HEK293T (cell line): ENCODE measurements at regions not wholly inside any gene's neighbourhood (a gene's known extent, or its start where the extent isn't known, plus 50 kb on each side); places are given as distances from the start of the nearest gene placed in this dataset.

Experiments used
- CTCF ChIA-PET: fragments of 350-600 bp; formaldehyde crosslinking; extraction: SDS; loops from one replicate; lab custom pipeline; 2021; ENCODE audit warnings: antibody characterized with exemption, inconsistent platforms; lab: Yijun Ruan, JAX
- POLR2A ChIA-PET: fragments of 350-600 bp; formaldehyde crosslinking; extraction: SDS; loops from one replicate; lab custom pipeline; 2020; ENCODE audit warnings: antibody characterized with exemption, inconsistent platforms; lab: Yijun Ruan, JAX
- DNase-seq: peaks from one replicate; pipeline ENCODE4 v3.0.0; 2012; ENCODE audit warnings: mixed read lengths; ENCODE audit errors: extremely low spot score
- ARNT ChIP-seq: fragments of 450-650 bp; IDR thresholded peaks from 2 replicates; pipeline ENCODE4 v1.6.1; 2017; ENCODE audit warnings: mild to moderate bottlenecking
- BHLHE40 ChIP-seq: fragments of 450-650 bp; IDR thresholded peaks from 2 replicates; pipeline ENCODE4 v1.6.1; 2016; ENCODE audit warnings: mild to moderate bottlenecking, moderate library complexity, borderline replicate concordance
- CTBP1 ChIP-seq: fragments of 450-650 bp; IDR thresholded peaks from 2 replicates; pipeline ENCODE4 v1.6.1; 2016; ENCODE audit warnings: borderline replicate concordance
- ELF4 ChIP-seq: fragments of 450-650 bp; IDR thresholded peaks from 2 replicates; pipeline ENCODE4 v1.6.1; 2017; ENCODE audit warnings: antibody characterized with exemption
- FOXA1 ChIP-seq: fragments of 450-650 bp; IDR thresholded peaks from 2 replicates; pipeline ENCODE4 v1.6.1; 2016; ENCODE audit warnings: mild to moderate bottlenecking
- FOXK2 ChIP-seq: fragments of 450-650 bp; IDR thresholded peaks from 2 replicates; pipeline ENCODE4 v1.6.1; 2016; ENCODE audit warnings: mild to moderate bottlenecking
- FOXM1 ChIP-seq: fragments of 450-650 bp; IDR thresholded peaks from 2 replicates; pipeline ENCODE4 v1.6.1; 2017; ENCODE audit warnings: mild to moderate bottlenecking, borderline replicate concordance
- HDGF ChIP-seq: fragments of 450-650 bp; IDR thresholded peaks from 2 replicates; pipeline ENCODE4 v1.6.1; 2017; ENCODE audit warnings: antibody characterized with exemption, borderline replicate concordance
- L3MBTL2 ChIP-seq: fragments of 450-650 bp; conservative IDR thresholded peaks from 2 replicates; pipeline ENCODE4 v1.6.1; 2016; ENCODE audit warnings: mild to moderate bottlenecking
- LEF1 ChIP-seq: fragments of 450-650 bp; IDR thresholded peaks from 2 replicates; pipeline ENCODE4 v1.6.1; 2017; ENCODE audit warnings: mild to moderate bottlenecking, borderline replicate concordance
- NFRKB ChIP-seq: fragments of 450-650 bp; IDR thresholded peaks from 2 replicates; pipeline ENCODE4 v1.6.1; 2016; ENCODE audit warnings: mild to moderate bottlenecking, moderate library complexity
- PKNOX1 ChIP-seq: fragments of 450-650 bp; IDR thresholded peaks from 2 replicates; pipeline ENCODE4 v1.6.1; 2016
- SP1 ChIP-seq: fragments of 450-650 bp; IDR thresholded peaks from 2 replicates; pipeline ENCODE4 v1.6.1; 2017
- SUZ12 ChIP-seq: fragments of 450-650 bp; IDR thresholded peaks from 2 replicates; pipeline ENCODE4 v1.6.1; 2016; ENCODE audit warnings: mild to moderate bottlenecking
- TARDBP ChIP-seq: fragments of 450-650 bp; IDR thresholded peaks from 2 replicates; pipeline ENCODE4 v1.6.1; 2016
- ZNF384 ChIP-seq: fragments of 450-650 bp; IDR thresholded peaks from 2 replicates; pipeline ENCODE4 v1.6.1; 2016

GRCh38 chr14:65864549-65864948, 452.0 kb downstream of the FUT8 start:
- TF ChIP-seq FOXM1 = no peak
- no peak for TF ChIP-seq L3MBTL2
- TF ChIP-seq ELF4 = no peak
- TF ChIP-seq TARDBP = no peak
- no peak for TF ChIP-seq CTBP1
- no peak for TF ChIP-seq PKNOX1
- no peak for TF ChIP-seq LEF1
- TF ChIP-seq ARNT = no peak
- no peak for TF ChIP-seq SUZ12
- no peak for TF ChIP-seq FOXK2
- TF ChIP-seq FOXA1 = no peak
- TF ChIP-seq HDGF = no peak
- TF ChIP-seq BHLHE40 = no peak
- TF ChIP-seq NFRKB = no peak
- no peak for TF ChIP-seq SP1
- no peak for DNase-seq
- ChIA-PET CTCF (interaction anchor here (0.5 kb wide), 1 partner anchor 711 kb away, joined by 6 read pairs; no protein-coding TSS in a partner anchor), POLR2A (no interaction called here)

GRCh38 chr14:65864984-65865383, 452.5 kb downstream of the FUT8 start:
- POLR2A ChIA-PET = no interaction called here
- DNase-seq = no peak
- CTCF ChIA-PET = no interaction called here
- TF ChIP-seq LEF1 = no peak
- no peak for TF ChIP-seq FOXA1
- TF ChIP-seq BHLHE40 = no peak
- no peak for TF ChIP-seq ZNF384
- TF ChIP-seq SUZ12 = no peak
- TF ChIP-seq FOXM1 = no peak
- TF ChIP-seq HDGF = no peak
- no peak for TF ChIP-seq SP1
- TF ChIP-seq ARNT = no peak
- TF ChIP-seq NFRKB = no peak
- no peak for TF ChIP-seq PKNOX1
- TF ChIP-seq TARDBP = no peak
- TF ChIP-seq FOXK2 = no peak
- TF ChIP-seq L3MBTL2 = no peak
- no peak for TF ChIP-seq ELF4
- no peak for TF ChIP-seq CTBP1

GRCh38 chr14:65866448-65866847, 453.9 kb downstream of the FUT8 start:
- no peak for DNase-seq
- ChIA-PET POLR2A (no interaction called here), CTCF (no interaction called here)
- TF ChIP-seq BHLHE40 (no peak), FOXM1 (no peak), ZNF384 (no peak), FOXA1 (no peak), ELF4 (no peak), NFRKB (no peak), L3MBTL2 (no peak), PKNOX1 (no peak), HDGF (no peak), LEF1 (no peak), ARNT (no peak), CTBP1 (no peak)

- POLR2A ChIA-PET = no interaction called here
- no peak for TF ChIP-seq PKNOX1
- no peak for TF ChIP-seq SUZ12
- TF ChIP-seq ZNF384 = no peak
- TF ChIP-seq HDGF = no peak
- no peak for TF ChIP-seq ELF4
- no peak for TF ChIP-seq L3MBTL2
- CTCF ChIA-PET = no interaction called here
- no peak for DNase-seq
Measured at GRCh38 chr14:65866886-65867285, 454.4 kb downstream of the FUT8 start.

- no peak for DNase-seq
- POLR2A ChIA-PET = no interaction called here
- TF ChIP-seq ZNF384 (no peak), SP1 (no peak), L3MBTL2 (no peak), LEF1 (no peak), CTBP1 (no peak), TARDBP (no peak), FOXA1 (no peak), SUZ12 (no peak), FOXM1 (no peak), NFRKB (no peak), FOXK2 (no peak), PKNOX1 (no peak), ELF4 (no peak), ARNT (no peak), BHLHE40 (no peak)
- CTCF ChIA-PET = no interaction called here
Measured at GRCh38 chr14:65867333-65867732, 454.8 kb downstream of the FUT8 start.
